Adrenal gland (tissue), 9 donors: ENCODE measurements at regions not wholly inside any gene's neighbourhood (a gene's known extent, or its start where the extent isn't known, plus 50 kb on each side); places are given as distances from the start of the nearest gene placed in this dataset.

Experiments
- DNase-seq, 7 donors: peaks; one replicate each; pipeline ENCODE4 v3.0.0-alpha.2; 2019 to 2020
- H3K27ac ChIP-seq, 5 donors: fragments of 200-600 bp; sonication (generic) in 4 of 5; 1 replicate in 3 of 5; 2 replicates in 2 of 5; pipeline versions ENCODE4 v1.5.1 to v1.8.0; 2016 to 2020; ENCODE audit warnings: mild to moderate bottlenecking in 1 of 5
- H3K27me3 ChIP-seq: fragments of 200-600 bp; 2 replicates; pipeline ENCODE4 v1.8.0; 2021
- H3K36me3 ChIP-seq, 2 donors: fragments of 200-600 bp; replicated peaks in 1 of 2; 1 replicate in 1 of 2; 2 replicates in 1 of 2; pipeline versions ENCODE4 v1.5.1 to v1.8.0; 2018 to 2022
- H3K4me1 ChIP-seq, 2 donors: fragments of 200-600 bp; replicated peaks in 1 of 2; 1 replicate in 1 of 2; 2 replicates in 1 of 2; pipeline versions ENCODE4 v1.5.1 to v1.8.0; 2018 to 2021
- H3K4me3 ChIP-seq, 4 donors: fragments of 200-600 bp; sonication (generic) in 3 of 4; one replicate each; pipeline ENCODE4 v1.5.1; 2016 to 2018
- H3K9me3 ChIP-seq, 3 donors: fragments of 200-600 bp; sonication (generic) in 1 of 3; replicated peaks in 1 of 3; 1 replicate in 2 of 3; 2 replicates in 1 of 3; pipeline versions ENCODE4 v1.5.1 to v1.8.0; 2016 to 2021
- CTCF ChIP-seq, 6 experiments: fragments of 450-650 bp in 4 of 6; fragments of 200-600 bp in 2 of 6; sonication (generic) in 1 of 6; IDR thresholded peaks; 1 replicate in 5 of 6; 2 replicates in 1 of 6; pipeline versions ENCODE4 v1.5.1 to v1.8.0; 2016 to 2021; ENCODE audit warnings: antibody characterized with exemption in 6 of 6, mild to moderate bottlenecking in 2 of 6, moderate library complexity in 1 of 6
- POLR2A ChIP-seq, 2 donors: fragments of 450-650 bp; IDR thresholded peaks; one replicate each; pipeline ENCODE4 v1.6.1; 2017; ENCODE audit warnings: antibody characterized with exemption in 2 of 2, mild to moderate bottlenecking in 2 of 2, moderate library complexity in 1 of 2
- WGBS, 4 donors: extraction: QIAGEN DNeasy Blood & Tissue Kit in 2 of 4; methylation state at CpG; one replicate each; pipeline versions ENCODE4 v1.1.5 to v1.1.7; 2013 to 2017; 5-methylcytosine and 5-hydroxymethylcytosine counted together
- intact Hi-C, 2 donors: fragments of 100-400 bp; cut with DNase I; formaldehyde crosslinking; loops; one replicate each; pipeline versions ENCODE4 v1.14.1 to v1.15.0; 2022 to 2023
- donor health status: healthy with polysubstance abuse.
- donor health status: Bipolar disorder and iron deficiency.
- donor health status: DM: yes; HTN: yes; CAD: no.
- donor health status: DM: no; HTN: no; CAD: no.
- donor health status: DM: no; HTN: no; CAD: no.

GRCh38 chr12:47299586-47299985 lies 219.8 kb upstream of the AMIGO2 start:
- no peak for TF ChIP-seq CTCF (IDR thresholded peaks at IDR 0.05)
- 67 to 93% (median 76%) methylated on average over 1 of the region's 1 CpG for WGBS, 4 donors
- intact Hi-C loops: no loop called here

DNA sequence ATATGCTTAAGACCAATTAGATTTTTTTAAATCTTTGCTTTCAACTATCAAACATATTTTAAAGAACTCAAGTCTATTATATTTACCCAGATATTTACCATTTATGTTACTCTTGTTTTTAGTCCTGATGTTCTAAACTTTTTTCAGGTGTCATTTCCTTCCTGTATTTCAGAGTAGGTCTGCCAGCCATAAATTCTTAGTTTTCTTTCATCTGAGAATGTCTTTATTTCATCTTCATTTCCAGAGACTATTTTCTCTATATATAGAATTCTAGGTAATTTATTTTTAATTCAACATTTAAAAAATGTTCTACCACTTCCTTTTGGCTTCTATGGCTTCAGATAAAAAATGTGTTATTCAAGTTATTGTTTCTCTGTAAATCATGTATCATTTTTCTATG lies 218.2 kb upstream of the AMIGO2 start:
- intact Hi-C loops: no loop called here
- DNase-seq: no peak
- TF ChIP-seq POLR2A (IDR thresholded peaks at IDR 0.05): no peak
- TF ChIP-seq CTCF (IDR thresholded peaks at IDR 0.05): no peak
- H3K36me3 ChIP-seq: no peaks in the 10 kb centered on the region
- H3K4me3 ChIP-seq: no peak overlapping the region
- H3K9me3 ChIP-seq: no peaks in the 10 kb centered on the region
- H3K27me3 ChIP-seq: no peaks in the 10 kb centered on the region
- H3K4me1 ChIP-seq: no peaks in the 10 kb centered on the region
- no peak overlapping the region for H3K27ac ChIP-seq

More at GRCh38 chr12:47299586-47299985, 219.8 kb upstream of the AMIGO2 start:
- no peak overlapping the region for H3K4me3 ChIP-seq
- no peaks in the 10 kb centered on the region for H3K9me3 ChIP-seq
- no peaks in the 10 kb centered on the region for H3K36me3 ChIP-seq
- no peak overlapping the region for H3K27ac ChIP-seq
- DNase-seq: no peak
- H3K4me1 ChIP-seq: no peaks in the 10 kb centered on the region
- H3K27me3 ChIP-seq: no peaks in the 10 kb centered on the region

GRCh38 chr12:47296828-47297227 lies 217.1 kb upstream of the AMIGO2 start:
- intact Hi-C loops: no loop called here
- Histone ChIP-seq H3K9me3 (no peaks in the 10 kb centered on the region), H3K27me3 (no peaks in the 10 kb centered on the region), H3K4me3 (no peak overlapping the region), H3K36me3 (no peaks in the 10 kb centered on the region), H3K4me1 (no peaks in the 10 kb centered on the region), H3K27ac (no peak overlapping the region)
- TF ChIP-seq CTCF (IDR thresholded peaks at IDR 0.05): no peak
- TF ChIP-seq POLR2A (IDR thresholded peaks at IDR 0.05): no peak
- DNase-seq: no peak

DNA sequence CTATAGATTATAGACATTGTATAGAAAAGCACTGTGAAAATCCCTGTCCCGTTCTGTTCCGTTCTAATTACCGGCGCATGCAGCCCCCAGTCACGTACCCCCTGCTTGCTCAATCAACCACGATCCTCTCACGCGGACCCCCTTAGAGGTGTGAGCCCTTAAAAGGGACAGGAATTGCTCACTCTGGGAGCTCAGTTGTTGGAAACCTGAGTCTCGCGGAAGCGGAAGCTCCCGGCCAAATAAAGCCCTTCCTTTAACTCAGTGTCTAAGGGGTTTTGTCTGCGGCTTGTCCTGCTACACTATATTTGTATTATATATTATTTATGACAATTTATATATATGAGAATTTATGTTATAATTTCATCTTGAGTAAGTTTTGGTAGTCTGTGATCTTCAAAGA lies 213.6 kb upstream of the AMIGO2 start:
- no peak overlapping the region for H3K4me3 ChIP-seq
- no peaks in the 10 kb centered on the region for H3K27me3 ChIP-seq
- intact Hi-C loops: no loop called here
- TF ChIP-seq POLR2A (IDR thresholded peaks at IDR 0.05) (no peak), CTCF (IDR thresholded peaks at IDR 0.05) (no peak)
- WGBS, 4 donors: 91 to 95% (median 93%) methylated on average over 13 of the region's 13 CpGs
- H3K9me3 ChIP-seq: no peaks in the 10 kb centered on the region
- DNase-seq: no peak
- no peaks in the 10 kb centered on the region for H3K36me3 ChIP-seq
- H3K4me1 ChIP-seq: no peaks in the 10 kb centered on the region
- no peak overlapping the region for H3K27ac ChIP-seq
